HepG2 (cell line): ENCODE measurements at regions not wholly inside any gene's neighbourhood (a gene's known extent, or its start where the extent isn't known, plus 50 kb on each side); places are given as distances from the start of the nearest gene placed in this dataset.

Experiments
- ATAC-seq: fragments of 200-7000 bp; cut with Tn5 transposase; 3 replicates; pipeline ENCODE4 v1.9.1; 2020; ENCODE audit warnings: mild to moderate bottlenecking, moderate library complexity
- BruUV-seq: library from RNA; stranded (reverse); fragments of 400-500 nt; replicated peaks from 2 replicates; lab custom pipeline; 2021; lab: Mats Ljungman, UMichigan
- CTCF ChIA-PET: fragments of 300-600 bp; formaldehyde crosslinking; extraction: SDS; loops from one replicate; lab custom pipeline; 2021; ENCODE audit warnings: low total read pairs, inconsistent platforms, low intra/inter-chr PET ratio; lab: Yijun Ruan, JAX
- POLR2A ChIA-PET: fragments of 350-600 bp; sonication (Branson Sonifier 250); formaldehyde crosslinking; loops from one replicate; lab custom pipeline; 2020; ENCODE audit warnings: antibody characterized with exemption, inconsistent platforms; lab: Yijun Ruan, JAX
- DNase-seq: peaks from one replicate; pipeline ENCODE4 v3.0.0-alpha.2; 2015; ENCODE audit warnings: low spot score
- FAIRE-seq: peaks from 3 replicates; lab custom pipeline; 2011; peaks lifted over from hg19 to GRCh38; lab: Jason Lieb, UNC
- H2AFZ ChIP-seq: one replicate; pipeline ENCODE4 v1.6.1; 2011; ENCODE audit warnings: low read length, inconsistent platforms
- H3K27ac ChIP-seq: fragments of 300-600 bp; 3 replicates; pipeline ENCODE4 v1.8.0; 2011; ENCODE audit warnings: mixed run types, mild to moderate bottlenecking, mixed read lengths, low read length, inconsistent platforms; ENCODE audit not compliant: insufficient read depth; ENCODE audit errors: extremely low read length
- H3K27me3 ChIP-seq, 2 experiments: fragments of 200-600 bp in 1 of 2; 2 replicates in 1 of 2; 3 replicates in 1 of 2; pipeline versions ENCODE4 v1.6.0 to v1.8.0; 2011; ENCODE audit warnings: low read length in 2 of 2, mild to moderate bottlenecking in 2 of 2, moderate library complexity in 2 of 2, inconsistent platforms in 1 of 2; ENCODE audit not compliant: insufficient read depth in 2 of 2, control insufficient read depth in 1 of 2
- H3K36me3 ChIP-seq, 2 experiments: fragments of 200-600 bp in 1 of 2; replicated peaks in 1 of 2; 2 replicates in 1 of 2; 3 replicates in 1 of 2; pipeline versions ENCODE4 v1.5.1 to v1.8.0; 2011; ENCODE audit warnings: low read length in 2 of 2, inconsistent platforms in 1 of 2; ENCODE audit not compliant: insufficient read depth in 2 of 2, control insufficient read depth in 1 of 2
- H3K4me1 ChIP-seq: 2 replicates; pipeline ENCODE4 v1.5.1; 2012; ENCODE audit warnings: low read length, inconsistent platforms; ENCODE audit not compliant: insufficient read depth
- H3K4me2 ChIP-seq: 2 replicates; pipeline ENCODE4 v1.6.0; 2011; ENCODE audit warnings: low read depth, low read length, inconsistent platforms
- H3K4me3 ChIP-seq, 3 experiments: fragments of 200-600 bp in 1 of 3; sonication (generic), shearing (Covaris generic) in 1 of 3; replicated peaks in 1 of 3; 2 replicates each; pipeline ENCODE4 v1.5.1; 2011 to 2016; ENCODE audit warnings: low read length in 3 of 3, inconsistent platforms in 2 of 3, low read depth in 2 of 3, mild to moderate bottlenecking in 2 of 3, control low read depth in 1 of 3, mixed read lengths in 1 of 3; ENCODE audit not compliant: insufficient read depth in 1 of 3
- H3K79me2 ChIP-seq: one replicate; pipeline ENCODE4 v1.6.1; 2011; ENCODE audit warnings: low read length, inconsistent platforms; ENCODE audit not compliant: insufficient read depth
- H3K9ac ChIP-seq: 2 replicates; pipeline ENCODE4 v1.6.0; 2011; ENCODE audit warnings: mild to moderate bottlenecking, low read depth, low read length, inconsistent platforms; ENCODE audit not compliant: insufficient read depth
- H3K9me3 ChIP-seq: 2 replicates; pipeline ENCODE4 v1.5.1; 2012; ENCODE audit warnings: mild to moderate bottlenecking, low read length
- H4K20me1 ChIP-seq: 2 replicates; pipeline ENCODE4 v1.6.0; 2011; ENCODE audit warnings: inconsistent platforms, mild to moderate bottlenecking, low read length, moderate library complexity; ENCODE audit not compliant: insufficient read depth
- BRCA1 ChIP-seq: sonication (generic); formaldehyde crosslinking; IDR thresholded peaks from 2 replicates; pipeline ENCODE4 v1.4.0; 2020; ENCODE audit warnings: missing genetic modification reagents
- GATAD1 ChIP-seq: IDR thresholded peaks from 2 replicates; pipeline ENCODE4 v1.6.1; 2016; ENCODE audit warnings: missing genetic modification reagents, missing compliant biosample characterization
- IRF2 ChIP-seq: IDR thresholded peaks from 2 replicates; pipeline ENCODE4 v1.6.1; 2018; ENCODE audit warnings: missing genetic modification reagents, missing compliant biosample characterization
- PHF5A ChIP-seq: IDR thresholded peaks from one replicate; pipeline ENCODE4 v1.6.1; 2018; ENCODE audit warnings: low read depth, missing genetic modification reagents; ENCODE audit not compliant: unreplicated experiment
- SMAD1 ChIP-seq: sonication (generic); formaldehyde crosslinking; IDR thresholded peaks from 2 replicates; pipeline ENCODE4 v1.4.0; 2020; ENCODE audit warnings: missing genetic modification reagents, low read depth, mild to moderate bottlenecking, borderline replicate concordance
- ZBTB37 ChIP-seq: sonication (generic); formaldehyde crosslinking; IDR thresholded peaks from 2 replicates; pipeline ENCODE4 v1.4.0; 2020; ENCODE audit warnings: mild to moderate bottlenecking, missing genetic modification reagents
- ZBTB38 ChIP-seq: sonication (generic); formaldehyde crosslinking; IDR thresholded peaks from 2 replicates; pipeline ENCODE4 v1.5.1; 2020; ENCODE audit warnings: mild to moderate bottlenecking, missing genetic modification reagents
- ZBTB40 ChIP-seq, 2 experiments: fragments of 450-650 bp in 1 of 2; sonication (generic) in 1 of 2; formaldehyde crosslinking in 1 of 2; IDR thresholded peaks; 2 replicates each; pipeline versions ENCODE4 v1.6.1 to v1.8.0; 2016 to 2022; ENCODE audit warnings: antibody characterized with exemption in 1 of 2, mild to moderate bottlenecking in 1 of 2, missing genetic modification reagents in 1 of 2
- ZNF234 ChIP-seq: sonication (generic); formaldehyde crosslinking; conservative IDR thresholded peaks from 2 replicates; pipeline ENCODE4 v1.5.1; 2020; ENCODE audit warnings: mild to moderate bottlenecking, missing genetic modification reagents
- ZNF414 ChIP-seq: sonication (generic); formaldehyde crosslinking; IDR thresholded peaks from 2 replicates; pipeline ENCODE4 v1.5.0; 2020; ENCODE audit warnings: missing genetic modification reagents
- ZNF44 ChIP-seq: sonication (generic); formaldehyde crosslinking; IDR thresholded peaks from 2 replicates; pipeline ENCODE4 v1.5.1; 2020; ENCODE audit warnings: mild to moderate bottlenecking, missing genetic modification reagents
- ZNF644 ChIP-seq: IDR thresholded peaks from 2 replicates; pipeline ENCODE4 v1.6.1; 2016; ENCODE audit warnings: low read depth
- ZNF660 ChIP-seq: sonication (generic); formaldehyde crosslinking; IDR thresholded peaks from 2 replicates; pipeline ENCODE4 v1.5.1; 2020; ENCODE audit warnings: mild to moderate bottlenecking, low read depth, missing genetic modification reagents, borderline replicate concordance
- ZNF761 ChIP-seq: sonication (generic); formaldehyde crosslinking; conservative IDR thresholded peaks from 2 replicates; pipeline ENCODE4 v1.4.0; 2020; ENCODE audit warnings: mild to moderate bottlenecking, missing genetic modification reagents
- WGBS: methylation state at CpG from one replicate; pipeline ENCODE4 v1.1.6; 2017; ENCODE audit warnings: low lambda C conversion rate; 5-methylcytosine and 5-hydroxymethylcytosine counted together
- in situ Hi-C: cut with HindIII; loops from 2 replicates; pipeline ENCODE4 v1.10.0; 2017; ENCODE audit warnings: low pct_unique_long_range_greater_than_20kb; ENCODE audit not compliant: extremely low pct_ligation_motif_present
- intact Hi-C: fragments of 100-400 bp; cut with micrococcal nuclease; formaldehyde crosslinking; loops from one replicate; pipeline ENCODE4 v1.10.0; 2022; ENCODE audit not compliant: unreplicated experiment

- no peak for TF ChIP-seq ZNF44 (CRISPR knock-in tag)
- no peak for TF ChIP-seq SMAD1 (CRISPR knock-in tag)
- TF ChIP-seq, all 625 proteins: peak for 0
Measured at GRCh38 chr2:161055289-161055688, 104.9 kb upstream of the TANK start (continued).

GRCh38 chr2:161059388-161059787 lies 100.8 kb upstream of the TANK start:
- intact Hi-C loops, result no loop called here
- CTCF ChIA-PET, result no interaction called here
- no peak for ATAC-seq
- TF ChIP-seq ZBTB38 (CRISPR knock-in tag) (no peak), ZBTB37 (CRISPR knock-in tag) (no peak), ZNF234 (CRISPR knock-in tag) (no peak), ZNF644 (CRISPR knock-in tag) (no peak), ZNF660 (CRISPR knock-in tag) (no peak), PHF5A (CRISPR knock-in tag) (no peak), ZNF414 (CRISPR knock-in tag) (no peak), GATAD1 (CRISPR knock-in tag) (no peak), ZNF761 (CRISPR knock-in tag) (no peak), BRCA1 (CRISPR knock-in tag) (no peak), ZBTB40 (IDR thresholded peaks at IDR 0.05) (no peak), ZBTB40 (CRISPR knock-in tag; IDR thresholded peaks at IDR 0.05) (no peak), IRF2 (CRISPR knock-in tag) (no peak)

More at GRCh38 chr2:161059388-161059787, 100.8 kb upstream of the TANK start:
- Histone ChIP-seq H3K27me3 (no peaks in the 10 kb centered on the region), H2AFZ (no peak overlapping the region), H3K9me3 (no peaks in the 10 kb centered on the region), H3K4me2 (no peak overlapping the region), H3K27ac (no peak overlapping the region), H3K9ac (no peak overlapping the region), H3K79me2 (no peaks in the 10 kb centered on the region), H3K4me1 (peaks cover 8% of the 10 kb centered on the region; the same call in 1 of the 2 replicates), H3K4me3 (no peak overlapping the region), H4K20me1 (no peaks in the 10 kb centered on the region), H3K36me3 (no peaks in the 10 kb centered on the region)
- 14% methylated on average over 1 of the region's 1 CpG for WGBS
- POLR2A ChIA-PET, result no interaction called here
- FAIRE-seq (no peak), DNase-seq (no peak)
- BruUV-seq, result no TSS peak
- in situ Hi-C loops, result no loop called here
